ENCODE measurements at regions not wholly inside any gene's neighbourhood (a gene's known extent, or its start where the extent isn't known, plus 50 kb on each side); places are given as distances from the start of the nearest gene placed in this dataset.

DNA sequence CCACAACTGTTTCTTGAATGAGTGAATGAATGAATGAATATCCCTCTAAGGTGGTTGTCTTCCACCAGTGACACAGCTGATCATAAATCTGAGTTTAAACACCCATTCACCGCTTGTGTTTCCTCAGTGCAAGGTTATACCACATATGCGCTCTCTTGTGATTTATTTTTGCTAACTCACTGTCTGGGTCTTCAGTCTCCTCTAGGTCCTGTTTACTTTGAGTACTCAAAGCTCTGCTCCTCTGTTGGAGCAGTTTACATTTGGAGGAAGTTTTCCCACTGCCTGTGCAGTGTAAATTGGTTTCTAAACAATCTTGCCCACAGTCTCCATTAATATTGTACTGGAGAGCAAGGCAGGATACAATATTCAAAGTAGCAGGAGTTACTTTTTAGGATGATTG lies 212.6 kb upstream of the JADE1 start:
- 94% methylated on average over 2 of the region's 2 CpGs for WGBS (ENCODE audit: insufficient coverage)
- H3K27me3 Mint-ChIP-seq: peaks cover 28% of the 10 kb centered on the region
- POLR2A ChIA-PET: no interaction called here
- H3K9me3 Mint-ChIP-seq (ENCODE audit: insufficient read depth): peaks cover 6% of the 10 kb centered on the region
- Histone ChIP-seq H3K79me2 (ENCODE audit: control insufficient read depth, insufficient read depth, low read length) (no peaks in the 10 kb centered on the region), H3K9ac (ENCODE audit: low read length) (no peak overlapping the region), H3K4me3 (ENCODE audit: control extremely low read depth in 1 of 5, extremely low read depth in 1 of 5, insufficient read depth in 1 of 5, low read depth in 2 of 5, low read length in 4 of 5) (no peak overlapping the region), H3K27ac (ENCODE audit: low read length in 2 of 2) (no peak overlapping the region), H2AFZ (ENCODE audit: insufficient read depth, low read depth, low read length, poor library complexity, severe bottlenecking) (no peak overlapping the region), H3K4me1 (ENCODE audit: control insufficient read depth in 2 of 2, insufficient read depth in 2 of 2, low read length in 2 of 2) (no peaks in the 10 kb centered on the region), H3K4me2 (replicated peaks; ENCODE audit: low read depth, low read length, poor library complexity, severe bottlenecking) (no peak overlapping the region), H3K9me3 (ENCODE audit: control extremely low read depth in 1 of 3, control insufficient read depth in 2 of 3, insufficient read depth in 1 of 3, low read length in 2 of 3) (no peaks in the 10 kb centered on the region), H3K27me3 (replicated peaks in 1 of 4; ENCODE audit: control extremely low read depth in 1 of 4, control insufficient read depth in 3 of 4, insufficient read depth in 4 of 4, low read length in 3 of 4) (no peaks in the 10 kb centered on the region), H4K20me1 (ENCODE audit: control insufficient read depth, insufficient read depth, low read length, poor library complexity, severe bottlenecking) (no peaks in the 10 kb centered on the region), H3K36me3 (replicated peaks in 1 of 2; ENCODE audit: control extremely low read depth in 1 of 2, control insufficient read depth in 1 of 2, extremely low read depth in 1 of 2, insufficient read depth in 2 of 2, low read length in 1 of 2) (no peaks in the 10 kb centered on the region)
- TF ChIP-seq EZH2 (IDR thresholded peaks at IDR 0.05; ENCODE audit: borderline replicate concordance, insufficient read depth, low read depth, low read length, poor library complexity, severe bottlenecking) (no peak), CTCF (IDR thresholded peaks at IDR 0.05) (no peak)
- DNase-seq (no peak), ATAC-seq (ENCODE audit: low read depth) (no peak)
- H3K27ac Mint-ChIP-seq: no peak overlapping the region
- intact Hi-C loops (cut with micrococcal nuclease): no loop called here
- CTCF ChIA-PET: no interaction called here
- no peak overlapping the region for H3K4me3 Mint-ChIP-seq
- H3K4me1 Mint-ChIP-seq: no peaks in the 10 kb centered on the region

GRCh38 chr4:128596115-128596514 lies 213.4 kb upstream of the JADE1 start:
- Mint-ChIP-seq H3K9me3 (ENCODE audit: insufficient read depth) (peaks cover 6% of the 10 kb centered on the region), H3K4me3 (no peak overlapping the region), H3K4me1 (no peaks in the 10 kb centered on the region), H3K27ac (no peak overlapping the region), H3K27me3 (peaks cover 28% of the 10 kb centered on the region)
- Histone ChIP-seq H3K79me2 (ENCODE audit: control insufficient read depth, insufficient read depth, low read length) (no peaks in the 10 kb centered on the region), H3K27me3 (replicated peaks in 1 of 4; ENCODE audit: control extremely low read depth in 1 of 4, control insufficient read depth in 3 of 4, insufficient read depth in 4 of 4, low read length in 3 of 4) (no peaks in the 10 kb centered on the region), H4K20me1 (ENCODE audit: control insufficient read depth, insufficient read depth, low read length, poor library complexity, severe bottlenecking) (no peaks in the 10 kb centered on the region), H3K9me3 (ENCODE audit: control extremely low read depth in 1 of 3, control insufficient read depth in 2 of 3, insufficient read depth in 1 of 3, low read length in 2 of 3) (no peaks in the 10 kb centered on the region), H3K9ac (ENCODE audit: low read length) (no peak overlapping the region), H3K4me3 (ENCODE audit: control extremely low read depth in 1 of 5, extremely low read depth in 1 of 5, insufficient read depth in 1 of 5, low read depth in 2 of 5, low read length in 4 of 5) (no peak overlapping the region), H3K4me1 (ENCODE audit: control insufficient read depth in 2 of 2, insufficient read depth in 2 of 2, low read length in 2 of 2) (no peaks in the 10 kb centered on the region), H3K4me2 (replicated peaks; ENCODE audit: low read depth, low read length, poor library complexity, severe bottlenecking) (no peak overlapping the region), H3K36me3 (replicated peaks in 1 of 2; ENCODE audit: control extremely low read depth in 1 of 2, control insufficient read depth in 1 of 2, extremely low read depth in 1 of 2, insufficient read depth in 2 of 2, low read length in 1 of 2) (no peaks in the 10 kb centered on the region), H3K27ac (ENCODE audit: low read length in 2 of 2) (no peak overlapping the region), H2AFZ (ENCODE audit: insufficient read depth, low read depth, low read length, poor library complexity, severe bottlenecking) (no peak overlapping the region)
- ATAC-seq (ENCODE audit: low read depth) (no peak), DNase-seq (no peak)
- TF ChIP-seq EZH2 (IDR thresholded peaks at IDR 0.05; ENCODE audit: borderline replicate concordance, insufficient read depth, low read depth, low read length, poor library complexity, severe bottlenecking) (no peak), CTCF (IDR thresholded peaks at IDR 0.05) (no peak)
- POLR2A ChIA-PET: no interaction called here
- WGBS (ENCODE audit: insufficient coverage): 80% methylated on average over 4 of the region's 5 CpGs
- intact Hi-C loops (cut with micrococcal nuclease): no loop called here
- CTCF ChIA-PET: no interaction called here
